ENCODE measurements at regions not wholly inside any gene's neighbourhood (a gene's known extent, or its start where the extent isn't known, plus 50 kb on each side); places are given as distances from the start of the nearest gene placed in this dataset.

DNA sequence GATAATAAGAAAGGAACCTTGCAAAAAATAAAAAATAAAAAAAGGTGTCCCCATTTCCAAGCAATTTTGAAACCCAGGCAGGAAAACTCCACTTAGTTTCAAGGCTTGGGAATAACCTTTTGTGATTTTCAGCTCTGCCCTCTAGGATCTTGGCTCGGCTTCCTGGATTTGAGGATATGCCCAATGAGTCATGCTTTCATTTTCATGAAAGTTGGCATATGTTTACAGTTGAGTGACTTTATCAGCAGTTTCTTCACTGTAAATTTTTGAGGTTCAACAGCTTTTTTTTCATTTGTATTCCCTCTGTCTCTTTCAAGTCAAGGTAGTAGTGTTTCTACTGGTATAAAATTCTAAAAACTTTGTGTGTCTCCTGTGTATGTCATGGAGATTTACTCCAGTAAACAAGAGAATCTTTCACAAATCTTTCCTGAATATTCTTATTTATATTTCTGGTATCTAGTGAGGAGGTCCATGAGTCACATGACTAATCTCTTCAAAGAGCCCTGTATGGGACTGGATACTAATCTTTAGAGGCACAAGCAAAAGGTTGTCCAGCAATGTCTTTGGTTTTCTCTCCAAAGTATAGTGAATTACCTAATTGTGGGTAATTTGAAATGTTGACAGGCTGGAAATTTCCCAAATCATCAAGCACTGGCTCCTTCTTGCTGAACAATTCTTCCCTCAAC is 335.3 kb downstream of the BRINP2 start:
- Histone ChIP-seq H3K23ac (ENCODE audit: low read depth, low read length) (no peak overlapping the region), H3K56ac (ENCODE audit: extremely low read depth, insufficient read depth, low read length) (no peak overlapping the region), H3K18ac (ENCODE audit: low read depth, low read length) (no peak overlapping the region), H2AK5ac (ENCODE audit: low read depth, low read length) (no peak overlapping the region), H3K4me2 (ENCODE audit: low read depth, low read length) (no peak overlapping the region), H3K9me1 (ENCODE audit: insufficient read depth, low read length) (no peaks in the 10 kb centered on the region), H3K36me3 (ENCODE audit: control insufficient read depth, insufficient read depth, low read length) (no peaks in the 10 kb centered on the region), H4K20me1 (ENCODE audit: insufficient read depth, low read length) (no peaks in the 10 kb centered on the region), H3K4me1 (ENCODE audit: control insufficient read depth, insufficient read depth, low read length) (no peaks in the 10 kb centered on the region), H3K27ac (ENCODE audit: insufficient read depth, low read length) (no peak overlapping the region), H2BK20ac (ENCODE audit: low read depth, low read length) (no peak overlapping the region), H3K9ac (ENCODE audit: low read depth, low read length) (no peak overlapping the region), H4K5ac (ENCODE audit: low read depth, low read length) (no peak overlapping the region), H2AFZ (replicated peaks; ENCODE audit: low read length, poor library complexity) (no peak overlapping the region), H4K8ac (ENCODE audit: low read depth in 2 of 2, low read length in 2 of 2) (no peak overlapping the region), H3K9me3 (ENCODE audit: control insufficient read depth, insufficient read depth, low read length) (no peaks in the 10 kb centered on the region), H3K79me1 (ENCODE audit: low read depth in 1 of 2, low read length in 2 of 2) (no peaks in the 10 kb centered on the region), H3K4me3 (ENCODE audit: insufficient read depth, low read depth, low read length) (no peak overlapping the region), H2BK120ac (ENCODE audit: low read depth, low read length) (no peak overlapping the region), H4K91ac (ENCODE audit: insufficient read depth, low read depth, low read length) (no peak overlapping the region), H2AK9ac (replicated peaks; ENCODE audit: low read depth, low read length, poor library complexity) (no peak overlapping the region), H3K27me3 (ENCODE audit: control insufficient read depth, insufficient read depth, low read length) (no peaks in the 10 kb centered on the region), H2BK5ac (ENCODE audit: low read depth, low read length, poor library complexity, severe bottlenecking) (no peak overlapping the region), H3K14ac (replicated peaks; ENCODE audit: low read depth, low read length) (no peak overlapping the region), H3K4ac (ENCODE audit: low read depth, low read length) (no peak overlapping the region), H2BK15ac (ENCODE audit: low read depth, low read length) (no peak overlapping the region)
- ATAC-seq (ENCODE audit: low read depth) (no peak), DNase-seq (no peak)
- dilution Hi-C loops (cut with HindIII; ENCODE audit: low sequenced_read_pairs, unreplicated experiment) (no loop called here), in situ Hi-C loops (cut with MboI; ENCODE audit: low sequenced_read_pairs) (no loop called here), intact Hi-C loops (cut with micrococcal nuclease) (loop anchor here (5.0 kb wide), 1 partner anchor 594 kb away; no protein-coding TSS in a partner anchor)
- TF ChIP-seq USF2 (IDR thresholded peaks at IDR 0.05; ENCODE audit: low read depth, low read length), result no peak
- TF ChIP-seq SMC3 (IDR thresholded peaks at IDR 0.05; ENCODE audit: low read depth, low read length), result no peak
- no peak for TF ChIP-seq CEBPB (IDR thresholded peaks at IDR 0.05; ENCODE audit: low read depth, low read length)
- no peak for TF ChIP-seq CHD1 (IDR thresholded peaks at IDR 0.05; ENCODE audit: low read depth, low read length)
- TF ChIP-seq RCOR1 (IDR thresholded peaks at IDR 0.05; ENCODE audit: insufficient replicate concordance, low read length), result no peak
- CTCF ChIA-PET, result interaction anchor here (0.8 kb wide), 1 partner anchor 11 kb away, joined by 3 read pairs; no protein-coding TSS in a partner anchor
- no TSS peak for BruUV-seq (replicated peaks)
- POLR2A ChIA-PET (ENCODE audit: unreplicated experiment), result no interaction called here
- no CpG with 5 or more reads among the region's 1 CpG for WGBS, 2 experiments (ENCODE audit: extremely low coverage in 2 of 2, insufficient read length in 1 of 2)
